Activated T-helper 2 cell treated with anti-CD3 and anti-CD28 coated beads, Interferon-gamma antibody, Interleukin-2, Interleukin-4, amounts not matched to agents 10 μg/mL and 5 μg/mL and 100 μg/mL, durations not matched to agents 14 hours and 24 hours and 36 hours (primary cell): ENCODE measurements at regions not wholly inside any gene's neighbourhood (a gene's known extent, or its start where the extent isn't known, plus 50 kb on each side); places are given as distances from the start of the nearest gene placed in this dataset.

Experiments
- DNase-seq: peaks from one replicate; pipeline ENCODE4 v3.0.0; 2021; ENCODE audit warnings: low spot score
- H3K27ac Mint-ChIP-seq: one replicate; pipeline ENCODE4 v1.8.0; 2021; ENCODE audit warnings: mixed read lengths
- H3K27me3 Mint-ChIP-seq: one replicate; pipeline ENCODE4 v1.8.0; 2021; ENCODE audit warnings: low read depth, mixed read lengths
- H3K36me3 Mint-ChIP-seq: one replicate; pipeline ENCODE4 v1.8.0; 2021; ENCODE audit warnings: low read depth, mixed read lengths
- H3K4me1 Mint-ChIP-seq: one replicate; pipeline ENCODE4 v1.8.0; 2021; ENCODE audit warnings: low read depth, mixed read lengths
- H3K4me3 Mint-ChIP-seq: one replicate; pipeline ENCODE4 v1.8.0; 2021; ENCODE audit warnings: low read depth, mild to moderate bottlenecking, moderate library complexity, mixed read lengths
- H3K9me3 Mint-ChIP-seq: one replicate; pipeline ENCODE4 v1.8.0; 2021; ENCODE audit warnings: mixed read lengths
- intact Hi-C: fragments of 100-400 bp; cut with micrococcal nuclease; formaldehyde crosslinking; loops from one replicate; pipeline ENCODE4 v1.15.1; 2023

DNA sequence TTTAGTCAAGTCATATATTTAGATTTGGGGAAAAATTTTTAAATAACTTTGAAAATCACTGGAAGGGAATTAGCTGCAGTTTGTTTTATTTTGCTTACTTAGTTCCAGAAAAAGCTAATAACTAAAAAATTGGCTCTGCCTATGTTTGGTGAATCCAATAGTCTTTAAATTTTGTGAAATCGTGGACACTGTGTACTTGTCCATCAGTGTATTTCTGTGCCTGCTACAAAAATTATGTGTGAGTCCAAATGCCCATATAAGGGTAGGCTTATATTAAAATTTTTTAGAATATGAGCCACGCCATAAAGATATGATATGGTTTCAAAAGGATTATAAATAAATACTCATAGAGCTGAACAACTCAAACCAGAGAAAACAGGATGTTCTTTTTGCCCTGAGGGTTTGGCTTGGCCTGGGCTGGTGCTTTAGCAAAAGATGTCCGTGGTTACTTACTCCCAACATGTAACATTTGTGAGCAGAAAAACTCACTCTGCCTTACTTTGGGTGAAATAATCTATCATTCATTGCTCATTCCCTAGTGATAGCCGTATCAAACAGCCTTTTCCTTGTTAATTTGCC is 133.2 kb upstream of the PRLR start:
- no peak for DNase-seq
- H3K36me3 Mint-ChIP-seq, result no peaks in the 10 kb centered on the region
- H3K27me3 Mint-ChIP-seq, result no peaks in the 10 kb centered on the region
- H3K4me3 Mint-ChIP-seq, result no peak overlapping the region
- intact Hi-C loops, result no loop called here
- no peaks in the 10 kb centered on the region for H3K4me1 Mint-ChIP-seq
- H3K9me3 Mint-ChIP-seq, result no peaks in the 10 kb centered on the region
- no peak overlapping the region for H3K27ac Mint-ChIP-seq

DNA sequence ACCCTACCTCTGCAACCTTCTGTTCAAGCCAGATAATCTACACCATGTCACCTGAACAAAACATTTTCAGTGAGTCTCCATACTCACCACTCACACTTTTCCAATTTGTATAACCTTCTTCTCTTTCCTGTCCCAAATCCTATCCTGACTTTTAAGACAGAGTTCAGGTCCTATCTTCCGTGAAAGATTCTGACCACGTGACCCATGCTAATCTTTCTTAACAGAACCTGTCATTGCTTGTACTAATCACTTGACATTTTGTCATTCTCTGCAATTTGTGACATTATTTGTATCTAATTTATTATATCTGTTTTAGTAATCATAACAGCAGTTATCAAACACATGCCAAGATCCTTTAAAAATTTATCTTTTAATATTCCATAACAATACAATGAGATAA is 132.5 kb upstream of the PRLR start:
- H3K4me3 Mint-ChIP-seq, result no peak overlapping the region
- H3K27ac Mint-ChIP-seq, result no peak overlapping the region
- no peak for DNase-seq
- no peaks in the 10 kb centered on the region for H3K4me1 Mint-ChIP-seq
- intact Hi-C loops, result no loop called here
- no peaks in the 10 kb centered on the region for H3K27me3 Mint-ChIP-seq
- no peaks in the 10 kb centered on the region for H3K36me3 Mint-ChIP-seq
- H3K9me3 Mint-ChIP-seq, result no peaks in the 10 kb centered on the region

DNA sequence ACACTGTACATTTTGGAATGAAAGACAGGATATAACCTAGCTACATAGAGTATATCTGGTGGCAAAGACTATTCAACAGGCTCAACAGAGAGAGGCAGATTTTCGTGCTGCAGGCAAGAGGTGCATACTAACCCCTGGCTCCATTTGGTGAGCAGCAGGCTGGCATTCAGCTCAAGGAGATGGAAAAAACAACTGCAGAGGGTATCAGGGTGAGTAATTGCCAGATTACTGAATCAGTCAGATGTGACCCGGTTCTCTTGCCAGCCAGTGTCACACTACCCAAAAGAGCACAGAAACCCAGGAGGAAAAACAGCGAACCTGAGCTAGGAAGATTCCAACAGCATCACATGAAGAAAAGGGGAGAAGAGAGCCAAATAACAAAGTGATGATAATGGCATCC is 130.4 kb upstream of the PRLR start:
- H3K27me3 Mint-ChIP-seq, result no peaks in the 10 kb centered on the region
- H3K4me3 Mint-ChIP-seq, result no peak overlapping the region
- H3K27ac Mint-ChIP-seq, result no peak overlapping the region
- H3K36me3 Mint-ChIP-seq, result no peaks in the 10 kb centered on the region
- intact Hi-C loops, result no loop called here
- no peaks in the 10 kb centered on the region for H3K4me1 Mint-ChIP-seq
- no peak for DNase-seq
- no peaks in the 10 kb centered on the region for H3K9me3 Mint-ChIP-seq

DNA sequence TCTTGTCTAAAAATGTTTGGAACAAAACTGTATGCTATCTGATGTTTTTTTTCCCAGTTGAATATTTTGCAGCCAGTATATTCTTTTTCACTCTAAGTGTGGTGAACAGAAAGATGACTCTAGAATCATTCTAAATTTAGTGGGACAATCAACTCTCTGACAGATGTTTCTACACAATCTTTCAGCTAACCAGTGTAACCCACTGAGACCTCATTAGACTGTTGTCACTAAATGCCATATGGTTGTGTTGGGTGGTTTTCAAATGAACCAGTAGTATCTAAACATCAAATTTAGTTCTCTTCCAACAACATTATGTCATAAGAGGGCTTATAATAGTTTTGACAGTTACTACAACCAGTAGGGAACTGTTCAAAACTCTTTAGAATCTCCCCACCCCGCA is 129.6 kb upstream of the PRLR start:
- Mint-ChIP-seq H3K4me1 (no peaks in the 10 kb centered on the region), H3K27me3 (no peaks in the 10 kb centered on the region), H3K27ac (no peak overlapping the region), H3K36me3 (no peaks in the 10 kb centered on the region), H3K4me3 (no peak overlapping the region), H3K9me3 (no peaks in the 10 kb centered on the region)
- intact Hi-C loops, result no loop called here
- no peak for DNase-seq

DNA sequence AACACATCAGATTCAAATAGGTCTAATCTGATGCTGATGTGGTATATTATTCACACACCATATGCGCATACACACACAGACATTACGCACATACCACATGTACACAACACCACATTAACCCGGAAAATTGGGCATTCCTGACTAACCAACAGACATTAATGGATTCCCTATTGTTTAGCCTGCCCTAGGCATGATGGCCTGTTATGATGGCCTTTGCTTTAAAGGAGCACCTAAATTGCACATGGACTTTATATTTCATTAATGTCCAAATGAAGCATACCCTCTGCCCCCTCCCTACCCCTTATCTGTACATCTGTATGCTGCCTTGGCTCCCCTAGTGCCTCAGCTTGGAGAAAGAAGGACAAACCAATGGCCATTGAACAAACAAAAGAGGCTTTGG is 127.7 kb upstream of the PRLR start:
- no peak for DNase-seq
- Mint-ChIP-seq H3K36me3 (no peaks in the 10 kb centered on the region), H3K4me3 (no peak overlapping the region), H3K4me1 (no peaks in the 10 kb centered on the region), H3K27ac (no peak overlapping the region), H3K9me3 (no peaks in the 10 kb centered on the region), H3K27me3 (no peaks in the 10 kb centered on the region)
- intact Hi-C loops, result no loop called here

DNA sequence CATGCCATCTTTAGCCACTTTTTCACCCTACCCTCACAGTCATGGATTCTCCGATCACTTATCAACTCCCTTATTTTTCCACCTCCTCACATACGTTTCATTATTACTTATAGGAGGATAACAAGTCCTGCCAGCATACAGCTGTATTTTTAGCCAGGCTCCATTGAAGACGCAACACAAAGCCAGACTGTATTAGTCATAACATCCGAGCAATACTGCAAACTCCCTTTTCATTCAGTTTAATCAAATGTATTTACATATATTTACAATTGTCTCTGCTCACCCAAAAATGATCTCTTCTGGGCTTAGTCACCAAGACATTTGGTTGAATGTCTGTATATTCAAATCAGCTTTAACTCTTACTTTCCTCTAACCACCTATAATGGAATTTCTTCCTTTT is 126.4 kb upstream of the PRLR start:
- H3K4me3 Mint-ChIP-seq, result no peak overlapping the region
- intact Hi-C loops, result no loop called here
- H3K27me3 Mint-ChIP-seq, result no peaks in the 10 kb centered on the region
- H3K4me1 Mint-ChIP-seq, result no peaks in the 10 kb centered on the region
- H3K36me3 Mint-ChIP-seq, result no peaks in the 10 kb centered on the region
- no peak overlapping the region for H3K27ac Mint-ChIP-seq
- peaks cover 8% of the 10 kb centered on the region for H3K9me3 Mint-ChIP-seq
- no peak for DNase-seq

DNA sequence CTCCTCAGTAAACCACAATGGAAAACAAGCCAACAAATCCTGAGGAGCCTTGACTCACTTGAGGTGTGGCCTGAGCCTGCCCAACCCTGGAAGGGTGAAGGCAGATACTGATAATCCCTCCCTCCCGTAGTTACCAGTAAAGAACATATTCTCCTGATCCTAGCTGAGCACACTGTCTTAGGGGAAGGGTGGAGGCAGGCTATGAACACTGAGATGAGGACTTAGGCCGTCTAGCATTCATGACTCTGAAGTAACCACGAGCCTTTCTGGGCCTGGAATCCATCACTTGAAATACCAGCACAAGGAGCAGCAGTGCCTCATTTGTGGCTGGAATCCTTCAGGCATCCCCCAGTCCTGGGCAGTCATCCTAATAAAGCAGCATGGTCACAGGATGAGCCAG is 124.5 kb upstream of the PRLR start:
- H3K27me3 Mint-ChIP-seq, result no peaks in the 10 kb centered on the region
- H3K4me3 Mint-ChIP-seq, result no peak overlapping the region
- H3K9me3 Mint-ChIP-seq, result peaks cover 16% of the 10 kb centered on the region
- no peaks in the 10 kb centered on the region for H3K4me1 Mint-ChIP-seq
- H3K36me3 Mint-ChIP-seq, result no peaks in the 10 kb centered on the region
- no peak for DNase-seq
- no peak overlapping the region for H3K27ac Mint-ChIP-seq
- intact Hi-C loops, result no loop called here

DNA sequence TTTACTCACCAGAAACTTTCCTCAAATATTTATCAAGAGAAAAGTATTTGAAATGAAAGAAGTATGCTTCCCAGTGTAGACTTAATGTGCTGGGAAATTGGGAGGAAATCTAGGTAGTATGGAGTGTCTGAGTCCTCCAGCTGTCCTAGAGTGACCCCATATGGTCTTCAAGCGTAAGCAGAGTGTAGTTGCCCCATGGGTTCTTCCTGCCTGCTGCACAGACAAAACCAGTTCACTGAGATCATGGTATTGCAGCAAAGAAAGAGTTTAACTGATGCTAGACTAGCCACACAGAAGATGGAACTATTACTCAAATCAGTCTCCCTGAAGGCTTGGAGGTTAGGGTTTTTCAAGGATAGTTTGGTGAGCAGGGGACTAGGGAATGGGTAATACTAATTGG is 114.9 kb upstream of the PRLR start:
- Mint-ChIP-seq H3K27ac (no peak overlapping the region), H3K36me3 (no peaks in the 10 kb centered on the region), H3K27me3 (no peaks in the 10 kb centered on the region), H3K4me1 (no peaks in the 10 kb centered on the region), H3K4me3 (no peak overlapping the region), H3K9me3 (no peaks in the 10 kb centered on the region)
- intact Hi-C loops, result no loop called here
- no peak for DNase-seq

DNA sequence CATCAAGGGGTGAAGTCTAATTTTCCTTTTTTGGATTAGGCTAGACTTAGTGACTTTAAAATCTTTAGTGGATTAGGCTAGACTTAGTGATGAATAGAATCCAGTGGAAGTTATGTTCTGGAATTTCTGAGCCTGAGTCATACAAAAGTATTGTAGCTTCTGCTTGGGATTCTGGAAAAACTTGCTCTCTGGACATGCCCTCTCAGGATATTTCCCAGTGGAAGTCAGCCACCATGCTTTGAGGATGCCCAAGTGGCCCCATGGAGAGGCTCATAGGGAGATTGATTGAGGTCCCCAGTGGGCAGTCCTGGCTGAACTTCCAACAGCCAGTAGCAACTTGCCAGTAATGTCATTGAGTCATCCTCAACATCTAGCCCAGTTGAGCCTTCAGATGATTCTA is 112.4 kb upstream of the PRLR start:
- Mint-ChIP-seq H3K9me3 (no peaks in the 10 kb centered on the region), H3K4me1 (no peaks in the 10 kb centered on the region), H3K36me3 (no peaks in the 10 kb centered on the region), H3K4me3 (no peak overlapping the region), H3K27me3 (no peaks in the 10 kb centered on the region), H3K27ac (no peak overlapping the region)
- DNase-seq, result no peak
- intact Hi-C loops, result no loop called here

DNA sequence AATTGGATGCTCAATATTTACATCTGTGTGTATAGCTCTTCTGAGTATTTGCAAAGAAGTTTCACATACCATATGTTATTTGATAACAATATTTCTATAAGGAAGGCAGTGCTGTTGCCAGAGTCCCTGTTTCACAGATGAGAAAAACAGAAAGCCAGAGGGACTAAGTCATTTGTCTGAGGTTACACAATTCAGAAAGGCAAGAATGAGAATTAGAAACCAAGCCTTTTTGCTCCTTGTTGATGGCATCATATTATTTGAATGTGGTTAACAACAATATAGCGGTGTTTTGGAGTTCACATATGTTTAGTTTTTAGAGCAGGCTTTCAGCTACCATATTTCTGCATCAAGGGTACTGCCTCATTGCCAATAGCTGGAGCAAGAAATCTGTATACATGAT is 110.9 kb upstream of the PRLR start:
- Mint-ChIP-seq H3K9me3 (no peaks in the 10 kb centered on the region), H3K36me3 (no peaks in the 10 kb centered on the region), H3K4me3 (no peak overlapping the region), H3K4me1 (no peaks in the 10 kb centered on the region), H3K27me3 (no peaks in the 10 kb centered on the region), H3K27ac (no peak overlapping the region)
- no peak for DNase-seq
- intact Hi-C loops, result no loop called here

DNA sequence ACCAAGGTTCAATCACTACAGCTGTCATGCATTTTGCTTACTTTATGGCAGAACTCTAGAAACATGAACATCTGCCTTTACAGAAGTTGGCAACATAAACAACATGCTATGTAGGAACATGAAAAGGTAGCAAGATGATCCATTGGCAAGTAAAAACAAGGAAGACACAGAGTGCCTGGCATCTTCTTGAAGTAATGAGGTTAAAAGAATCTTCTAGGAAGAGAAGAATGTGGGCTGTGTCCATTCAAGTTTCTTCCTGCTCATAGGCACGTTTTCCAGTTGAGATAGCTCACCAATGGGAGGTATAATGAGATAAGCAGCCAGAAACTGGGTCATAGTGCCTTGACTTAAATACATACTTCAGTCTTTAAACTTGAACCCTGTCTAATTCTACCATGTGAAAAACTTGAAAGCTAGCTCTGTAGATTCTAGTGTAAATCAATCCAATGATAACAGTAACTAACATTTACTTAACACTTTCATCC is 109.4 kb upstream of the PRLR start:
- Mint-ChIP-seq H3K27me3 (no peaks in the 10 kb centered on the region), H3K4me3 (no peak overlapping the region), H3K4me1 (no peaks in the 10 kb centered on the region), H3K9me3 (no peaks in the 10 kb centered on the region), H3K27ac (no peak overlapping the region), H3K36me3 (no peaks in the 10 kb centered on the region)
- intact Hi-C loops, result no loop called here
- no peak for DNase-seq

DNA sequence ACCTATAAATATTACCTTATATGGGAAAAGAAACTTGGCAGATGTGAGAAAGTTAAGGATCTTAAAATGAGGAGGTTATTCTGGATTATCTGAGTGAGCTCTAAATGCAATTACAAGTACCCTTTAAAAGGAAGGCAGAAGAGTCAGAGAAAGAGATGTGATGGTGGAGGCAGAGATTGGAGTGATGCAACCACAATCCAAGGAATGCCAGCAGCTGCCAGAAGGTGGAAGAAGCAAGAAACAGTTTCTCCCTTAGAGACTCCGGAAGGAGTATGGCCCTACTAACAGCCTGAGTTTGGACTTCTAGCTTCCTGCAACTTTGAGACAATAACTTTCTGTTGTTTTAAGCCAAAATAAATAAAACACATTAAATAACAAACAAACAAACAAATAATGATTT is 108.7 kb upstream of the PRLR start:
- no peak overlapping the region for H3K4me3 Mint-ChIP-seq
- DNase-seq, result no peak
- intact Hi-C loops, result no loop called here
- no peaks in the 10 kb centered on the region for H3K36me3 Mint-ChIP-seq
- no peak overlapping the region for H3K27ac Mint-ChIP-seq
- H3K4me1 Mint-ChIP-seq, result no peaks in the 10 kb centered on the region
- no peaks in the 10 kb centered on the region for H3K27me3 Mint-ChIP-seq
- no peaks in the 10 kb centered on the region for H3K9me3 Mint-ChIP-seq

DNA sequence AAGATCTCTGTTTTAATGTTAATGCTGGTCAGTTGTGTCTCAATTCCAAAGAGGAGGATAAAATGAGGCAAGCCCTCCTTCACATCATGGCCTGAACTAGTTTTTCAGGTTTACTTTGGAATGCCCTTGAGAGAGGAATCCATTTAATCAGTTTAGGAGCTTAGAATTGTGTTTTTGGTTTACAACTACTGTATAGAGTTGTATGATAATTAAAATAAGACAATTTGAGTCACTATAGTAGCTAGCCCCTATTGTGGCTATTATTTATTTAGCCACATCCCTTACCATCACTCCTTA is 107.8 kb upstream of the PRLR start:
- Mint-ChIP-seq H3K36me3 (no peaks in the 10 kb centered on the region), H3K27ac (no peak overlapping the region), H3K4me1 (no peaks in the 10 kb centered on the region), H3K27me3 (no peaks in the 10 kb centered on the region), H3K4me3 (no peak overlapping the region), H3K9me3 (no peaks in the 10 kb centered on the region)
- intact Hi-C loops, result no loop called here
- no peak for DNase-seq

DNA sequence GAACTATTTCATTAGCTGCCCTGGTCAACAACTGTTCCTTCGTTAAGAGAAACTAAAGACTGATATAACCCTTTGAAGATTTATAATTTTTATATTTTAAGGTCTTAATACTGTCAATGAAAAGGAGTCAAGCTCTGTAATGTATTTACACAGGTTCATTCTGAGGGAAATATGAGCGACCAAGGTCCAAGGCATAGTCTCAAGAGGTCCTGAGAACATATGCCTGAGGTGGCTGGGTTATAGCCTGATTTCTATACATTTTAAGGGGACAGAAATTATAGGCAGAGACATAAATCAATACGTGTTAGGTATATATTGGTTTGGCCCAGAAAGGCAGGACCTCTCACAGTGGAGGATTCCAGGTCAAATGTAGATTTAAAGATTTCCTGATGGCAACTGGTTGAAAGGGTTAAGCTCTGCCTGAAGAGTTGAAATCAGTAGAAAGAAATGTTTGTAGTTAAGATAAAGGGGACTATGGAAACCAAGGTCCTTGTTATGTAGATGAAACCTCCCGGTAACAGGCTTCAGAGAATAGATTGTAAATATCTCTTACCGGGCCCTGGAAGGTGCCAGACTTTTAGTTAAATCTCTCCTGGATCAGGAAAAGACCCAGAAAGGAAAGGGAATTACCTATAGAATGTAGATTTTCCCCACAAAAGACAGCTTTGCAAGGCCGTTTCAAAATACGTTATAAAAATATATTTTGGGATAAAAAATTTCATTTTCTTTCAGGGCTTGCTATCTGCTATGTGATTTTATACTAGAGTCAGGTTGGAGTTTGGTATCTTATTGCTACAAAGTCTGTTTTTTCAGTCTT is 107.3 kb upstream of the PRLR start:
- Mint-ChIP-seq H3K36me3 (no peaks in the 10 kb centered on the region), H3K9me3 (no peaks in the 10 kb centered on the region), H3K27ac (no peak overlapping the region), H3K27me3 (no peaks in the 10 kb centered on the region), H3K4me1 (no peaks in the 10 kb centered on the region), H3K4me3 (no peak overlapping the region)
- no peak for DNase-seq
- intact Hi-C loops, result no loop called here
